Liver (tissue), 7 donors: ENCODE measurements at regions not wholly inside any gene's neighbourhood (a gene's known extent, or its start where the extent isn't known, plus 50 kb on each side); places are given as distances from the start of the nearest gene placed in this dataset.

ENCODE experiments used
- DNase-seq: peaks from one replicate; pipeline ENCODE4 v3.0.0-alpha.2; 2017; ENCODE audit warnings: low spot score
- H3K27ac ChIP-seq, 2 donors: one replicate each; pipeline ENCODE4 v1.7.0; 2013; ENCODE audit warnings: inconsistent platforms in 2 of 2, low read length in 2 of 2, control low read depth in 1 of 2, low read depth in 1 of 2, mild to moderate bottlenecking in 1 of 2
- H3K27me3 ChIP-seq, 4 donors: one replicate each; pipeline versions ENCODE4 v1.6.1 to v1.7.0; 2013; ENCODE audit warnings: low read length in 3 of 4, inconsistent platforms in 1 of 4, mild to moderate bottlenecking in 1 of 4, moderate library complexity in 1 of 4; ENCODE audit not compliant: control insufficient read depth in 4 of 4, insufficient read depth in 4 of 4
- H3K36me3 ChIP-seq, 4 donors: one replicate each; pipeline versions ENCODE4 v1.6.1 to v1.7.0; 2013; ENCODE audit warnings: low read length in 3 of 4, mild to moderate bottlenecking in 3 of 4, low read depth in 1 of 4, moderate library complexity in 1 of 4; ENCODE audit not compliant: control insufficient read depth in 4 of 4, insufficient read depth in 3 of 4
- H3K4me1 ChIP-seq, 4 donors: one replicate each; pipeline versions ENCODE4 v1.6.1 to v1.7.0; 2013; ENCODE audit warnings: low read length in 3 of 4, mild to moderate bottlenecking in 3 of 4, moderate library complexity in 1 of 4; ENCODE audit not compliant: control insufficient read depth in 4 of 4, insufficient read depth in 4 of 4
- H3K4me3 ChIP-seq, 3 donors: one replicate each; pipeline versions ENCODE4 v1.6.1 to v1.7.0; 2013; ENCODE audit warnings: low read length in 3 of 3, control low read depth in 1 of 3, low read depth in 1 of 3, mild to moderate bottlenecking in 1 of 3
- H3K9ac ChIP-seq, 2 donors: one replicate each; pipeline ENCODE4 v1.7.0; 2013; ENCODE audit warnings: low read length in 2 of 2, mild to moderate bottlenecking in 2 of 2, moderate library complexity in 2 of 2, control low read depth in 1 of 2, low read depth in 1 of 2
- H3K9me3 ChIP-seq, 4 donors: one replicate each; pipeline versions ENCODE4 v1.6.1 to v1.7.0; 2013; ENCODE audit warnings: low read length in 3 of 4; ENCODE audit not compliant: control insufficient read depth in 4 of 4
- FOXA1 ChIP-seq: IDR thresholded peaks from 2 replicates; pipeline ENCODE4 v1.6.1; 2016; ENCODE audit warnings: antibody characterized with exemption
- MAX ChIP-seq: IDR thresholded peaks from 2 replicates; pipeline ENCODE4 v1.6.1; 2016; ENCODE audit warnings: antibody characterized with exemption
- NR2F2 ChIP-seq: IDR thresholded peaks from 2 replicates; pipeline ENCODE4 v1.6.1; 2016; ENCODE audit warnings: antibody characterized with exemption
- REST ChIP-seq: IDR thresholded peaks from 2 replicates; pipeline ENCODE4 v1.6.1; 2016; ENCODE audit warnings: antibody characterized with exemption, mild to moderate bottlenecking
- WGBS: extraction: QIAGEN DNeasy Blood & Tissue Kit; methylation state at CpG from one replicate; pipeline ENCODE4 v1.1.7; 2013; 5-methylcytosine and 5-hydroxymethylcytosine counted together
- donor health status: healthy.
- donor health status: healthy.
- donor health status: healthy.
- donor health status: healthy.

GRCh38 chr2:205848601-205849000 is 166.3 kb downstream of the NRP2 start:
- no peak for DNase-seq
- Histone ChIP-seq H3K4me3 (no peak overlapping the region), H3K27me3 (no peaks in the 10 kb centered on the region), H3K9me3 (no peaks in the 10 kb centered on the region), H3K9ac (no peak overlapping the region), H3K27ac (no peak overlapping the region), H3K4me1 (peaks cover 0 to 8% (median 5%) of the 10 kb centered on the region in 4 donors), H3K36me3 (no peaks in the 10 kb centered on the region)
- TF ChIP-seq NR2F2, result no peak
- no peak for TF ChIP-seq REST
- TF ChIP-seq MAX, result no peak
- TF ChIP-seq FOXA1, result no peak
- WGBS, result 79% methylated on average over 4 of the region's 4 CpGs
